GM13976 (cell line): ENCODE measurements at regions not wholly inside any gene's neighbourhood (a gene's known extent, or its start where the extent isn't known, plus 50 kb on each side); places are given as distances from the start of the nearest gene placed in this dataset.

Experiments
- DNase-seq: peaks from one replicate; pipeline ENCODE4 v3.0.0; 2012; ENCODE audit warnings: low spot score
- in situ Hi-C: fragments of 300-500 bp; cut with MboI; formaldehyde crosslinking; loops from one replicate; pipeline ENCODE4 v1.12.0; 2022; ENCODE audit warnings: low sequenced_read_pairs, mixed read lengths, inconsistent platforms; ENCODE audit not compliant: unreplicated experiment
- TF ChIP-seq, protein P1 (sequence below): IDR thresholded peaks from 2 replicates; pipeline ENCODE4 v1.5.1; 2012; ENCODE audit warnings: borderline replicate concordance, mild to moderate bottlenecking; ENCODE audit not compliant: insufficient read depth; ENCODE audit errors: extremely low read depth, missing control alignments, control extremely low read depth

DNA sequence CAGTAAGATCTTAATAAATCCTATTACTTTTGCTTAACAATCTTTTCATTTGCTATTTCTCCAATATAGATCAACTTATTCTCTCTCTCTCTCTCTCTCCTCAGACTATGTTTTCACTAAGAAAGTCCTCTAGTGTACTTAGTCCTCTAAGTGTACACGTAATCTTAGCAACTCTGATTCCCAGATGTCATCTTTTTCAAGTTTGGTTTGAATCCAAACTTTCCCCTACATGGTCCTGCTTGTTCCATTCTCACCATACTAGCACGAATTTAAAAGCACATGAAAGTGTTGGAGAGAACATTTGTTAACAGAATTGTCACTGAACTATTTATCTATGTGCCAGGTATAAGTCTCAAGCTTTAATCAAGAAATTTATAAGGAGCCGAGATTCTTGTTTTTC is 202.9 kb downstream of the SPRY2 start:
- TF ChIP-seq, protein P1, sequence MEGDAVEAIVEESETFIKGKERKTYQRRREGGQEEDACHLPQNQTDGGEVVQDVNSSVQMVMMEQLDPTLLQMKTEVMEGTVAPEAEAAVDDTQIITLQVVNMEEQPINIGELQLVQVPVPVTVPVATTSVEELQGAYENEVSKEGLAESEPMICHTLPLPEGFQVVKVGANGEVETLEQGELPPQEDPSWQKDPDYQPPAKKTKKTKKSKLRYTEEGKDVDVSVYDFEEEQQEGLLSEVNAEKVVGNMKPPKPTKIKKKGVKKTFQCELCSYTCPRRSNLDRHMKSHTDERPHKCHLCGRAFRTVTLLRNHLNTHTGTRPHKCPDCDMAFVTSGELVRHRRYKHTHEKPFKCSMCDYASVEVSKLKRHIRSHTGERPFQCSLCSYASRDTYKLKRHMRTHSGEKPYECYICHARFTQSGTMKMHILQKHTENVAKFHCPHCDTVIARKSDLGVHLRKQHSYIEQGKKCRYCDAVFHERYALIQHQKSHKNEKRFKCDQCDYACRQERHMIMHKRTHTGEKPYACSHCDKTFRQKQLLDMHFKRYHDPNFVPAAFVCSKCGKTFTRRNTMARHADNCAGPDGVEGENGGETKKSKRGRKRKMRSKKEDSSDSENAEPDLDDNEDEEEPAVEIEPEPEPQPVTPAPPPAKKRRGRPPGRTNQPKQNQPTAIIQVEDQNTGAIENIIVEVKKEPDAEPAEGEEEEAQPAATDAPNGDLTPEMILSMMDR, result no peak
- in situ Hi-C loops, result no loop called here
- DNase-seq, result no peak

- no peak for DNase-seq
- TF ChIP-seq, protein P1, result no peak
- in situ Hi-C loops, result no loop called here
Measured at GRCh38 chr13:80134346-80134745, 206.6 kb downstream of the SPRY2 start.

GRCh38 chr13:80133631-80134261 is 207.2 kb downstream of the SPRY2 start:
- in situ Hi-C loops, result no loop called here
- TF ChIP-seq, protein P1, result no peak
- no peak for DNase-seq

DNA sequence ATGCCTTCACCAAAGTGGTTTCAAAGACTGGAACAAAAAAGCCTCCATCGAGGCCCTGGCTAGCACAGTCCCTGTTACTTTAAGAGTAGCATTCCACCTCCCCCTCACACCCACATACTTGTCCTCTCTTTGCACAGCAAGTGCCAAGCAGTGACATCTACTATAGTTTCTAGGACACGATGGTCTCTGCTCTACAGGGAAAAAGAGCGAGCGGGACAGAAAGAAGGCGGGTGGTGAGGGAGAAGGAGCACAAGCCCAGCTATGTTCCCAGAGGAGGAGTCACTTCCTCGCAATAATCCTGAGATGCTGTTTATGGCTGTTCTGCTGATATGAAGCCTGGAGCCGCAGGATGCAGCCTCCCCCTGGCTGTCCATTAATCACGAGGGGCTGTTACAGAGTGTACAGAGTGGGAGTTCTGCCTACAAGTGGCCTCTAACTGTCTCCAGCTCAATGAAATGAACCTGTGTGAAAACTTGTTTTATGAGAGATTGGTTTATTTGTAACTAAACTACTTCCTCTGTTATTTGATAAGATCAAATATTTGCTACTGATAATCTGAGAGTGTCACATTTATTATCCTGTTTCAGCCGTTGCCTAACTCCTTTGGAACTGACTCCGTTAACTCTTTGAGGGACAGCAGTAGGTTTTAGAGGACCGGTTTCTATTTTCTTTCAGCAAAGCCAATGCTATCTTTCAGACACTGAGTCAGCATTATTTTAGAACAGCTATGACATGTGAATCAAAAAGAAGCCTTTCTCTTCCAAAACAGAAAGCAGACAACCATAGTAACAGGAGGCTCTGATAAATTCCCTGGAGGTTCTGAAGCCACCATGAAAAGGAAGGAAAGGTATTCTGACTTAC is 208.0 kb downstream of the SPRY2 start:
- TF ChIP-seq, protein P1, result no peak
- in situ Hi-C loops, result no loop called here
- no peak for DNase-seq

DNA sequence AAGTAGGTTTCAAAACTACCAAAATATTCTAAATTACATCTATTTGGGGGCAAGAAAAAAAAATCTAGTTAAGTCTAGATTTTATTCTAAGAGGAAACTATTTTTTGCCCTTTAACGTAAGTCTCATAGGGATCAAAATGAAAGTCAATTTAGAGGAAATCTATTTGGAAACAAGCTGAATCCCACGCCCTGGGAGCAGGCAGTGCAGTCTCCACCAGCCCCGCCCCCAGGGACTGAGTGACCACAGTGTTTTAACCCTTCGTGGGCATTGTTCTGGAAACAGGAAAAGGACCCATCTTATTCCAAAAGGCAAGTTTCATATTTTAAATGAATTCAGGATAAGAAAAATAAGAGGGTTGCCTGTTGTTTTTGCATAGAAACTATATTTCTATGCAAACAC is 209.7 kb downstream of the SPRY2 start:
- DNase-seq, result no peak
- in situ Hi-C loops, result no loop called here
- TF ChIP-seq, protein P1, result no peak

DNA sequence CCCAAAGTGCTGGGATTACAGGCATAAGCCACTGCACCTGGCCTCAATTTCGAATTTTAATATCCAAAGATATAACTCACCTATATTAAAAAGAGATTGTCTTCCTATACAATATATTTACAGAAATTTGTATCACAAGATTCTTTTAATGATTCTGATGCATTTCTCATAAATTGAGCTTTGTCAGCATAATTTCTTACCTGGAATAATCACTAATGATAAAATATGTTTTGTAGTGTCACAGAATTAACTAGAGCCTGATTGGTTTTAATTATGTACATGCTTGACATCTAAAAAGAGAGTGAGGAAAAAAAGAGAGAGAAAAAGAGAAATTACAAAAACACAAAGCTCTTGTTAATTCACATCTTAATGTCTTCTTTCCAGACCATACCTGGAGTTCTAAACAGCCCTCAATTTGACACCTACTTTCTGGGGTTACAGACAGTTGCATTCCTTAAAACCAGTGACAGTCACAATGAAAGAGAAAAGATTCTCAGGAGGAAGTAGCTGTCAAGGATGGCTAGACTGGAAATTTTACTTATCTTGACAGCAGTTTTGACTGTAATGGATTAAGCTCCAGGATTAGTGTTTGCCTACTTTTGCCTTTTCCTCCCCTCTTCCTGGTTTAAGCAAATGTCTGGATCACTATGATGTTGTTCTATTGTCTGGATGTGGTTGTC is 214.4 kb downstream of the SPRY2 start:
- in situ Hi-C loops, result no loop called here

More for the DNA sequence above, 214.4 kb downstream of the SPRY2 start:
- no peak for DNase-seq
- TF ChIP-seq, protein P1, result no peak
